Activated T-cell treated with anti-CD3 and anti-CD28 coated beads, Interleukin-2, amount 50 U/mL, for 72 hours (primary cell): ENCODE measurements at regions not wholly inside any gene's neighbourhood (a gene's known extent, or its start where the extent isn't known, plus 50 kb on each side); places are given as distances from the start of the nearest gene placed in this dataset.

Experiments used
- ATAC-seq, 2 donors: fragments of 150-1000 bp; cut with Tn5 transposase; replicated peaks in 1 of 2; 2 replicates each; pipeline ENCODE4 v1.10.0; 2021; ENCODE audit warnings: moderate library complexity in 2 of 2, mild to moderate bottlenecking in 1 of 2
- DNase-seq, 2 donors: peaks; one replicate each; pipeline ENCODE4 v3.0.0; 2021 to 2022; ENCODE audit warnings: mixed read lengths in 1 of 2
- H3K27ac Mint-ChIP-seq: one replicate; pipeline ENCODE4 v1.8.0; 2022; ENCODE audit warnings: mild to moderate bottlenecking, moderate library complexity, mixed read lengths
- H3K27me3 Mint-ChIP-seq: one replicate; pipeline ENCODE4 v1.8.0; 2022; ENCODE audit warnings: low read depth, mixed read lengths
- H3K36me3 Mint-ChIP-seq, 2 donors: one replicate each; pipeline ENCODE4 v1.8.0; 2022; ENCODE audit warnings: mixed read lengths in 2 of 2, mild to moderate bottlenecking in 1 of 2; ENCODE audit not compliant: insufficient read depth in 2 of 2
- H3K4me1 Mint-ChIP-seq: one replicate; pipeline ENCODE4 v1.8.0; 2022; ENCODE audit warnings: low read depth, mixed read lengths
- H3K4me3 Mint-ChIP-seq, 2 donors: one replicate each; pipeline ENCODE4 v1.8.0; 2022; ENCODE audit warnings: mild to moderate bottlenecking in 2 of 2, mixed read lengths in 2 of 2, moderate library complexity in 2 of 2
- H3K9me3 Mint-ChIP-seq, 2 donors: one replicate each; pipeline ENCODE4 v1.8.0; 2022; ENCODE audit warnings: mixed read lengths in 2 of 2

GRCh38 chr3:27877061-27878013 is 155.2 kb upstream of the EOMES start:
- no peaks in the 10 kb centered on the region for H3K27me3 Mint-ChIP-seq
- ATAC-seq (no peak), DNase-seq (no peak)
- peaks cover 0 to 3% of the 10 kb centered on the region in 2 donors for H3K36me3 Mint-ChIP-seq
- peaks cover 54% of the 10 kb centered on the region for H3K4me1 Mint-ChIP-seq
- peak overlapping the region in 1 of 2 donors; percentile 49 for H3K4me3 Mint-ChIP-seq
- peak overlapping the region; percentile 55 for H3K27ac Mint-ChIP-seq
- peaks cover 1 to 2% of the 10 kb centered on the region in 2 donors for H3K9me3 Mint-ChIP-seq

GRCh38 chr3:27878014-27878383 is 155.9 kb upstream of the EOMES start:
- no peaks in the 10 kb centered on the region for H3K27me3 Mint-ChIP-seq

GRCh38 chr3:27880969-27881892 is 159.1 kb upstream of the EOMES start:
- peak; percentile 19 to 27 for DNase-seq
- Mint-ChIP-seq H3K4me3 (peak overlapping the region; percentile 85 to 92), H3K27ac (peak overlapping the region; percentile 93), H3K9me3 (no peaks in the 10 kb centered on the region), H3K4me1 (peaks cover 56% of the 10 kb centered on the region), H3K27me3 (no peaks in the 10 kb centered on the region), H3K36me3 (peaks cover 0 to 3% of the 10 kb centered on the region in 2 donors)
- peak; percentile 69 to 75 for ATAC-seq

More at GRCh38 chr3:27878014-27878383, 155.9 kb upstream of the EOMES start:
- H3K27ac Mint-ChIP-seq: peak overlapping the region; percentile 55
- ATAC-seq (no peak), DNase-seq (no peak)
- no peaks in the 10 kb centered on the region for H3K9me3 Mint-ChIP-seq
- H3K36me3 Mint-ChIP-seq: peaks cover 0 to 3% of the 10 kb centered on the region in 2 donors
- H3K4me3 Mint-ChIP-seq: peak overlapping the region in 1 of 2 donors; percentile 49
- H3K4me1 Mint-ChIP-seq: peaks cover 54% of the 10 kb centered on the region

- Mint-ChIP-seq H3K9me3 (no peaks in the 10 kb centered on the region), H3K27me3 (no peaks in the 10 kb centered on the region), H3K36me3 (peaks cover 0 to 3% of the 10 kb centered on the region in 2 donors), H3K4me1 (peaks cover 41% of the 10 kb centered on the region), H3K4me3 (peak overlapping the region in 1 of 2 donors; percentile 25), H3K27ac (no peak overlapping the region)
- DNase-seq: no peak
- ATAC-seq: no peak
Observed at GRCh38 chr3:27883266-27883665, 161.1 kb upstream of the EOMES start.

GRCh38 chr3:27885641-27886040 is 163.5 kb upstream of the EOMES start:
- Mint-ChIP-seq H3K27ac (no peak overlapping the region), H3K4me1 (peaks cover 19% of the 10 kb centered on the region), H3K9me3 (no peaks in the 10 kb centered on the region), H3K27me3 (no peaks in the 10 kb centered on the region), H3K4me3 (no peak overlapping the region), H3K36me3 (peaks cover 0 to 3% of the 10 kb centered on the region in 2 donors)
- DNase-seq (no peak), ATAC-seq (no peak)

- Mint-ChIP-seq H3K36me3 (peaks cover 11 to 17% of the 10 kb centered on the region in 2 donors), H3K9me3 (peaks cover 7 to 8% of the 10 kb centered on the region in 2 donors), H3K27ac (no peak overlapping the region), H3K27me3 (no peaks in the 10 kb centered on the region), H3K4me1 (no peaks in the 10 kb centered on the region), H3K4me3 (no peak overlapping the region)
- no peak for ATAC-seq
- no peak for DNase-seq
Observed at GRCh38 chr3:27888562-27888961, 166.4 kb upstream of the EOMES start.

GRCh38 chr3:27889745-27890144 is 167.6 kb upstream of the EOMES start:
- H3K4me1 Mint-ChIP-seq: no peaks in the 10 kb centered on the region
- no peak overlapping the region for H3K27ac Mint-ChIP-seq
- ATAC-seq: no peak
- H3K4me3 Mint-ChIP-seq: no peak overlapping the region
- no peaks in the 10 kb centered on the region for H3K27me3 Mint-ChIP-seq
- H3K9me3 Mint-ChIP-seq: peaks cover 8 to 12% of the 10 kb centered on the region in 2 donors
- H3K36me3 Mint-ChIP-seq: peaks cover 17 to 20% of the 10 kb centered on the region in 2 donors
- no peak for DNase-seq

GRCh38 chr3:27900316-27900715 is 178.2 kb upstream of the EOMES start:
- Mint-ChIP-seq H3K36me3 (peaks cover under 1 to 3% of the 10 kb centered on the region in 2 donors), H3K27me3 (no peaks in the 10 kb centered on the region), H3K9me3 (peaks cover 0 to 4% of the 10 kb centered on the region in 2 donors), H3K4me3 (peak overlapping the region in 1 of 2 donors; percentile 40), H3K27ac (peak overlapping the region; percentile 67), H3K4me1 (peaks cover 46% of the 10 kb centered on the region)
- DNase-seq: peak; percentile 23 to 47
- peak; percentile 90 to 92 for ATAC-seq

- peak overlapping the region; percentile 95 for H3K27ac Mint-ChIP-seq
- peak overlapping the region; percentile 28 to 67 for H3K4me3 Mint-ChIP-seq
- no peaks in the 10 kb centered on the region for H3K9me3 Mint-ChIP-seq
- H3K4me1 Mint-ChIP-seq: peaks cover 48% of the 10 kb centered on the region
- no peaks in the 10 kb centered on the region for H3K27me3 Mint-ChIP-seq
- DNase-seq: no peak
- no peak for ATAC-seq
- peaks cover 0 to 3% of the 10 kb centered on the region in 2 donors for H3K36me3 Mint-ChIP-seq
Observed at GRCh38 chr3:27903446-27903845, 181.3 kb upstream of the EOMES start.

GRCh38 chr3:27905625-27906024 is 183.5 kb upstream of the EOMES start:
- Mint-ChIP-seq H3K27ac (no peak overlapping the region), H3K4me1 (peaks cover 36% of the 10 kb centered on the region), H3K36me3 (no peaks in the 10 kb centered on the region), H3K4me3 (no peak overlapping the region), H3K9me3 (no peaks in the 10 kb centered on the region), H3K27me3 (no peaks in the 10 kb centered on the region)
- ATAC-seq (peak; percentile 89 to 92), DNase-seq (peak; percentile 22 to 40)

GRCh38 chr3:27907148-27907547 is 185.0 kb upstream of the EOMES start:
- no peaks in the 10 kb centered on the region for H3K27me3 Mint-ChIP-seq
- no peak overlapping the region for H3K27ac Mint-ChIP-seq
- H3K4me1 Mint-ChIP-seq: peaks cover 26% of the 10 kb centered on the region
- DNase-seq: no peak
- no peak overlapping the region for H3K4me3 Mint-ChIP-seq
- ATAC-seq: no peak
- no peaks in the 10 kb centered on the region for H3K36me3 Mint-ChIP-seq
- no peaks in the 10 kb centered on the region for H3K9me3 Mint-ChIP-seq

- ATAC-seq (no peak), DNase-seq (no peak)
- no peak overlapping the region for H3K4me3 Mint-ChIP-seq
- no peaks in the 10 kb centered on the region for H3K36me3 Mint-ChIP-seq
- H3K27me3 Mint-ChIP-seq: no peaks in the 10 kb centered on the region
- H3K9me3 Mint-ChIP-seq: no peaks in the 10 kb centered on the region
- no peak overlapping the region for H3K27ac Mint-ChIP-seq
- H3K4me1 Mint-ChIP-seq: peaks cover 23% of the 10 kb centered on the region
Observed at GRCh38 chr3:27907929-27908328, 185.8 kb upstream of the EOMES start.

GRCh38 chr3:27910456-27910855 is 188.3 kb upstream of the EOMES start:
- no peak for DNase-seq
- H3K27me3 Mint-ChIP-seq: no peaks in the 10 kb centered on the region
- H3K36me3 Mint-ChIP-seq: no peaks in the 10 kb centered on the region
- peaks cover 5% of the 10 kb centered on the region for H3K4me1 Mint-ChIP-seq
- H3K9me3 Mint-ChIP-seq: no peaks in the 10 kb centered on the region
- H3K4me3 Mint-ChIP-seq: no peak overlapping the region
- no peak for ATAC-seq
- H3K27ac Mint-ChIP-seq: no peak overlapping the region
